K562 (cell line): ENCODE measurements at regions not wholly inside any gene's neighbourhood (a gene's known extent, or its start where the extent isn't known, plus 50 kb on each side); places are given as distances from the start of the nearest gene placed in this dataset.

Source experiments
- BACH1 ChIP-seq: fragments of 200-800 bp; sonication (Bioruptor generic); IDR thresholded peaks from 2 replicates; pipeline ENCODE4 v1.6.1; 2016; ENCODE audit warnings: missing genetic modification characterization, missing compliant biosample characterization
- BHLHE40 ChIP-seq: IDR thresholded peaks from 2 replicates; pipeline ENCODE4 v1.6.1; 2011; ENCODE audit warnings: low read length, improper control_type of control experiment
- CCAR2 ChIP-seq: fragments of 200-400 bp; formaldehyde crosslinking; IDR thresholded peaks from 2 replicates; pipeline ENCODE4 v1.6.1; 2017; ENCODE audit warnings: mild to moderate bottlenecking, low read depth, low read length
- ETV1 ChIP-seq: fragments of 450-650 bp; conservative IDR thresholded peaks from 2 replicates; pipeline ENCODE4 v1.6.1; 2016; ENCODE audit warnings: missing genetic modification characterization, control low read depth, low read depth, missing compliant biosample characterization
- GABPA ChIP-seq: fragments of 200-800 bp; sonication (Bioruptor generic); conservative IDR thresholded peaks from 2 replicates; pipeline ENCODE4 v1.6.1; 2016; ENCODE audit warnings: low read depth, missing genetic modification characterization, missing compliant biosample characterization
- PHF8 ChIP-seq: fragments of 200-600 bp; sonication (generic); IDR thresholded peaks from 2 replicates; pipeline ENCODE4 v1.6.1; 2012; ENCODE audit warnings: mixed run types, mild to moderate bottlenecking, inconsistent platforms, low read length, moderate library complexity, borderline replicate concordance
- SMARCC2 ChIP-seq: fragments of 450-650 bp; IDR thresholded peaks from 2 replicates; pipeline ENCODE4 v1.6.1; 2017; ENCODE audit warnings: antibody characterized with exemption, moderate library complexity, mild to moderate bottlenecking, low read depth
- TF ChIP-seq, protein P1 (sequence below), 3 experiments: IDR thresholded peaks in 2 of 3; conservative IDR thresholded peaks in 1 of 3; 2 replicates each; pipeline ENCODE4 v1.5.1; 2011 to 2012; ENCODE audit warnings: low read length in 3 of 3, mild to moderate bottlenecking in 3 of 3, control low read depth in 2 of 3, improper control_type of control experiment in 1 of 3, inconsistent platforms in 1 of 3, low read depth in 1 of 3, mixed read lengths in 1 of 3, moderate library complexity in 1 of 3; ENCODE audit not compliant: insufficient read depth in 2 of 3
- TF ChIP-seq, protein P2 (sequence below): fragments of 450-650 bp; IDR thresholded peaks from 2 replicates; pipeline ENCODE4 v1.6.1; 2016; ENCODE audit warnings: missing biosample characterization, missing genetic modification characterization
- TF ChIP-seq, protein P3 (sequence below): fragments of 450-650 bp; formaldehyde crosslinking; IDR thresholded peaks from 2 replicates; pipeline ENCODE4 v1.4.0; 2022; ENCODE audit warnings: mild to moderate bottlenecking, moderate library complexity
- TF ChIP-seq, protein P4 (sequence below): fragments of 200-800 bp; sonication (Bioruptor generic); IDR thresholded peaks from 2 replicates; pipeline ENCODE4 v1.6.1; 2016; ENCODE audit warnings: missing genetic modification characterization, missing compliant biosample characterization

DNA sequence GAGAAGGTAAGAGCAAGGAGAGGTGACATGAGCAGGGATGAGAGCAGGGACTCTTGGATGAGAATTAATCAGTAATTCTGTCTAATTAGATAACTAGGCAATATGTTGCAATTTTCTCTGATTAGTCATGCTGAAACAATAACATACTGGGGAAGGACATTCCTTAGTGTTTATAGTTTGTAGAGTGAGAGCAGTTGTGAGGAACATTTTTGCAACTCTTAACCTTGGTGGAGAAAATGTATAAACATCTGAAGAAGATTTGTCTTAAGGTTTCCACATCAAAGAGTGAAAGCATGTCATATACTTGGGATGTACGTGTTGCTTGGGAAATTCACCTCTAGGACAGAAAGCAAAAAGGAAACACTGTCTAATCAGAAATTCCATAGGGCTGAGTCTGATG is 955.4 kb upstream of the FANCL start:
- TF ChIP-seq, protein P1, sequence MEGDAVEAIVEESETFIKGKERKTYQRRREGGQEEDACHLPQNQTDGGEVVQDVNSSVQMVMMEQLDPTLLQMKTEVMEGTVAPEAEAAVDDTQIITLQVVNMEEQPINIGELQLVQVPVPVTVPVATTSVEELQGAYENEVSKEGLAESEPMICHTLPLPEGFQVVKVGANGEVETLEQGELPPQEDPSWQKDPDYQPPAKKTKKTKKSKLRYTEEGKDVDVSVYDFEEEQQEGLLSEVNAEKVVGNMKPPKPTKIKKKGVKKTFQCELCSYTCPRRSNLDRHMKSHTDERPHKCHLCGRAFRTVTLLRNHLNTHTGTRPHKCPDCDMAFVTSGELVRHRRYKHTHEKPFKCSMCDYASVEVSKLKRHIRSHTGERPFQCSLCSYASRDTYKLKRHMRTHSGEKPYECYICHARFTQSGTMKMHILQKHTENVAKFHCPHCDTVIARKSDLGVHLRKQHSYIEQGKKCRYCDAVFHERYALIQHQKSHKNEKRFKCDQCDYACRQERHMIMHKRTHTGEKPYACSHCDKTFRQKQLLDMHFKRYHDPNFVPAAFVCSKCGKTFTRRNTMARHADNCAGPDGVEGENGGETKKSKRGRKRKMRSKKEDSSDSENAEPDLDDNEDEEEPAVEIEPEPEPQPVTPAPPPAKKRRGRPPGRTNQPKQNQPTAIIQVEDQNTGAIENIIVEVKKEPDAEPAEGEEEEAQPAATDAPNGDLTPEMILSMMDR (IDR thresholded peaks at IDR 0.05 in 2 of 3, conservative IDR thresholded peaks at IDR 0.05 in 1 of 3; ENCODE audit: insufficient read depth in 2 of 3, low read depth in 1 of 3, low read length in 3 of 3): no peak
- TF ChIP-seq PHF8: no peak
- TF ChIP-seq CCAR2: no peak
- TF ChIP-seq, protein P2, sequence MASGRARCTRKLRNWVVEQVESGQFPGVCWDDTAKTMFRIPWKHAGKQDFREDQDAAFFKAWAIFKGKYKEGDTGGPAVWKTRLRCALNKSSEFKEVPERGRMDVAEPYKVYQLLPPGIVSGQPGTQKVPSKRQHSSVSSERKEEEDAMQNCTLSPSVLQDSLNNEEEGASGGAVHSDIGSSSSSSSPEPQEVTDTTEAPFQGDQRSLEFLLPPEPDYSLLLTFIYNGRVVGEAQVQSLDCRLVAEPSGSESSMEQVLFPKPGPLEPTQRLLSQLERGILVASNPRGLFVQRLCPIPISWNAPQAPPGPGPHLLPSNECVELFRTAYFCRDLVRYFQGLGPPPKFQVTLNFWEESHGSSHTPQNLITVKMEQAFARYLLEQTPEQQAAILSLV: no peak
- TF ChIP-seq GABPA: no peak
- TF ChIP-seq BHLHE40: no peak
- no peak for TF ChIP-seq SMARCC2
- no peak for TF ChIP-seq ETV1 (tag)
- TF ChIP-seq, protein P3, sequence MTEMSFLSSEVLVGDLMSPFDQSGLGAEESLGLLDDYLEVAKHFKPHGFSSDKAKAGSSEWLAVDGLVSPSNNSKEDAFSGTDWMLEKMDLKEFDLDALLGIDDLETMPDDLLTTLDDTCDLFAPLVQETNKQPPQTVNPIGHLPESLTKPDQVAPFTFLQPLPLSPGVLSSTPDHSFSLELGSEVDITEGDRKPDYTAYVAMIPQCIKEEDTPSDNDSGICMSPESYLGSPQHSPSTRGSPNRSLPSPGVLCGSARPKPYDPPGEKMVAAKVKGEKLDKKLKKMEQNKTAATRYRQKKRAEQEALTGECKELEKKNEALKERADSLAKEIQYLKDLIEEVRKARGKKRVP (CRISPR knock-in tag): no peak
- no peak for TF ChIP-seq BACH1 (tag)
- TF ChIP-seq, protein P4, sequence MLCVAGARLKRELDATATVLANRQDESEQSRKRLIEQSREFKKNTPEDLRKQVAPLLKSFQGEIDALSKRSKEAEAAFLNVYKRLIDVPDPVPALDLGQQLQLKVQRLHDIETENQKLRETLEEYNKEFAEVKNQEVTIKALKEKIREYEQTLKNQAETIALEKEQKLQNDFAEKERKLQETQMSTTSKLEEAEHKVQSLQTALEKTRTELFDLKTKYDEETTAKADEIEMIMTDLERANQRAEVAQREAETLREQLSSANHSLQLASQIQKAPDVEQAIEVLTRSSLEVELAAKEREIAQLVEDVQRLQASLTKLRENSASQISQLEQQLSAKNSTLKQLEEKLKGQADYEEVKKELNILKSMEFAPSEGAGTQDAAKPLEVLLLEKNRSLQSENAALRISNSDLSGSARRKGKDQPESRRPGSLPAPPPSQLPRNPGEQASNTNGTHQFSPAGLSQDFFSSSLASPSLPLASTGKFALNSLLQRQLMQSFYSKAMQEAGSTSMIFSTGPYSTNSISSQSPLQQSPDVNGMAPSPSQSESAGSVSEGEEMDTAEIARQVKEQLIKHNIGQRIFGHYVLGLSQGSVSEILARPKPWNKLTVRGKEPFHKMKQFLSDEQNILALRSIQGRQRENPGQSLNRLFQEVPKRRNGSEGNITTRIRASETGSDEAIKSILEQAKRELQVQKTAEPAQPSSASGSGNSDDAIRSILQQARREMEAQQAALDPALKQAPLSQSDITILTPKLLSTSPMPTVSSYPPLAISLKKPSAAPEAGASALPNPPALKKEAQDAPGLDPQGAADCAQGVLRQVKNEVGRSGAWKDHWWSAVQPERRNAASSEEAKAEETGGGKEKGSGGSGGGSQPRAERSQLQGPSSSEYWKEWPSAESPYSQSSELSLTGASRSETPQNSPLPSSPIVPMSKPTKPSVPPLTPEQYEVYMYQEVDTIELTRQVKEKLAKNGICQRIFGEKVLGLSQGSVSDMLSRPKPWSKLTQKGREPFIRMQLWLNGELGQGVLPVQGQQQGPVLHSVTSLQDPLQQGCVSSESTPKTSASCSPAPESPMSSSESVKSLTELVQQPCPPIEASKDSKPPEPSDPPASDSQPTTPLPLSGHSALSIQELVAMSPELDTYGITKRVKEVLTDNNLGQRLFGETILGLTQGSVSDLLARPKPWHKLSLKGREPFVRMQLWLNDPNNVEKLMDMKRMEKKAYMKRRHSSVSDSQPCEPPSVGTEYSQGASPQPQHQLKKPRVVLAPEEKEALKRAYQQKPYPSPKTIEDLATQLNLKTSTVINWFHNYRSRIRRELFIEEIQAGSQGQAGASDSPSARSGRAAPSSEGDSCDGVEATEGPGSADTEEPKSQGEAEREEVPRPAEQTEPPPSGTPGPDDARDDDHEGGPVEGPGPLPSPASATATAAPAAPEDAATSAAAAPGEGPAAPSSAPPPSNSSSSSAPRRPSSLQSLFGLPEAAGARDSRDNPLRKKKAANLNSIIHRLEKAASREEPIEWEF (CRISPR knock-in tag): no peak
